GM21390 (cell line): ENCODE measurements at regions not wholly inside any gene's neighbourhood (a gene's known extent, or its start where the extent isn't known, plus 50 kb on each side); places are given as distances from the start of the nearest gene placed in this dataset.
"Not testable (repeated sequence)": the region's sequence is repeated elsewhere in the genome, so short reads cannot be mapped to it uniquely, and the experiment has no call there.

Experiments
- ATAC-seq: cut with Tn5 transposase; IDR thresholded peaks from one replicate; pipeline ENCODE4 v1.9.1; 2021; ENCODE audit not compliant: unreplicated experiment

DNA sequence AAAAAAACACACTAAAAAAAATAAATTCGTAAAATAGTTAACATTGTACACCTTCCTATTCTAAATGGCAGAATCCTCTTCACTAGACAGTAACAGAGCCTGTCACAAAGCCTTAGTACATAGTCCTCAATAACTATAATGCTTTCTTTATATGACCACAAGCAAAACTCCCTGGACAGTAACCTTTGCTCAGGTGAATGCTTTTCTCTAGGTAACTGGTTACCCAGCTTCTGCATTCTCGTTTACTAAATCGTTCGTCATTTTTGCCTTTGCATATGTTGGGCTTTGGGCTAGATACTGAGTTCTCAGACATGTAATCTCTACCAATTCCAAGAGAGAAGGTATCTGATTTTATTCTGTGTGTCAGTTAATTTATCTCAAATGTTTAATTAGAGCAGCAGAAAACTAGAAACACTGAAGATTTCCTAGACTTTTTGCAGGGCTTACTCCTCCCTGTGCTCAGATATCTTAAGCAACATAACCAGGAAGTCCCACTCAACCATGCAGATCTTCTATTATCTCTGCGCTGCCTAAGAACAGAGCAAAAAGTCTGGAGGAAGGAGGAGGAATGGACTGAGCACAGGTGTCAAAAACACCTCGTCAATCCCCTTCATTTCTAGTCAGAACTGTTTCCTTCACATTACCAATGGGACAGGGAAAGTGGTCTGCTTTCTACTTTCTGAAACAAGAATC is 247.7 kb downstream of the SOCS6 start:
- ATAC-seq: no peak

- no peak for ATAC-seq
Measured at GRCh38 chr18:70535041-70535440, 246.2 kb downstream of the SOCS6 start.

DNA sequence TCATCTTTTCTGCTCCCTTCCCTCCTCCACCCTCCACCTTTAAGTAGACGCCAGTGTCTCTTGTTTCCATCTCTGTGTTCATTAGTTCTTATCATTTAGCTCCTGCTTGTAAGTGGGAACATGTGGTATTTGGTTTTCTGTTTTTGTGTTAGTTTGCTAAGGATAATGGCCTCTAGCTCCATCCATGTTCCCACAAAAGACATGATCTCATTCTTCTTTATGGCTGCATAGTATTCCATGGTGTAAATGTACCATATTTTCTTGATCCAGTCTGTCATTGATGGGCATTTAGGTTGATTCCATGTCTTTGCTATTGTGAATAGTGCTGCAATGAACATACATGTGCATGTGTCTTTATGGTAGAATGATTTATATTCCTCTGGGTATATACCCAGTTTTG is 236.5 kb downstream of the SOCS6 start:
- ATAC-seq: not testable (repeated sequence)

GRCh38 chr18:70523792-70524182 is 234.9 kb downstream of the SOCS6 start:
- ATAC-seq: no peak

- ATAC-seq: no peak
Measured at GRCh38 chr18:70523035-70523791, 234.4 kb downstream of the SOCS6 start.

DNA sequence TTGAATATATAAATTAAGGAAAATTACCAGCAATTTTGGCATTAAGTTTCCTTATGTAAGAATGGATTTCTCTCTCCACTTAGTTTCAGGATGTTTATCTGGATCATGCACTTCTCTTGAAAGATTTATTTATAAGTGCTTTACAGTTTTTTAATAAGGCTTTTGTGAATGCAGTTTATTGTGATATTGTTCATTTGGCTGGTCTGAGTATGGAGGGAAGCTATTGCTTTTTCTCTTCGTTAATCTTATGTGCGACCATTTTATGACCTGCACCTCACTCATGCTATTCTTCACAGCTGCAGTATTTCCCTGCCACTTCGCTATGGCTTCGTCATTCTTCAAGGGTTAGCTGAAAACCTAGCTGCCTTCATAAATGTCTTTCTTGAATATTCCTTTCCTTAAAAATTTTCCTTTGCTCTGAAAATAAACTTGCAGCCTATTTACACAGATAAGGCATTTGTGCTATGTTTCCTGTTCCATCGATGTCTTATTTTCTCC is 233.4 kb downstream of the SOCS6 start:
- no peak for ATAC-seq

DNA sequence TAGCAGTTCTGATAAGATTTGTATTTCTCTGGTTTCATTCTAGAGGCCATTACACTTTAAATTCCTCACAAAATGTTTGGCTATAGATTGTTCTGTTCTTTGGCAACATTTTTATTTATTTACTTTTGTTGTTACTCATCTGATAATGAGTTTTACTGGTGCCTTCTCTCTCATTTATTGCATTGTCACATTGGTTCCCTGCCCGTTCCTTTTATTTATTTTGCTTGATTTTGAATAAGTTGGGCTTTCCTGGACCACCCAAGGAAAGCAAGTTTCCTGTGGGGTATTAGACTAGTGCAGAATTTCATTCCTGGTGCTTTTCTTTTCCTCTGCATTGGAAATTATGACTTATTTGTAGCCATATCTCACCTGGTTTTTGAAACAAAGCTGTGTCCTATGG is 232.0 kb downstream of the SOCS6 start:
- ATAC-seq: no peak

GRCh38 chr18:70513502-70514171 is 224.8 kb downstream of the SOCS6 start:
- no peak for ATAC-seq

- ATAC-seq: no peak
Measured at GRCh38 chr18:70507970-70508369, 219.1 kb downstream of the SOCS6 start.

DNA sequence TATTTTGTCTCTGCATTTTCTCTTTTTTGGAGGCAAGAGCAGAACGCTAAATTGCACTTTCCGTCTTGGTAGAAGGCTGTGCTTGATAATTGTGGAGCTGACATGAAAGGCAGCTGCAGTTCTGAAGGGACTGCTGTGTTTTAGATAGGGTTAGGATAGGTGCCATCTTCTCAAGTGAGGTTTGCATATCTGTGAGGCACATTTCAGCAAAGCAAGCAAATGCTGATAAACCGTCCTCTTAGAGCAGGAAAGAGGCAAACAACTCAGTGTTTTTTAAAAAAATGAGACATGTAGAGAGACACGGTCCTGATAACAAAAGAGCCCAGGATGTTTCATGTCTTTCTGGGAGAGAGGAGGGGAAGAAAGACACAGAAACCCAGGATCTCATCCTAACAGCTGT is 217.7 kb downstream of the SOCS6 start:
- no peak for ATAC-seq

DNA sequence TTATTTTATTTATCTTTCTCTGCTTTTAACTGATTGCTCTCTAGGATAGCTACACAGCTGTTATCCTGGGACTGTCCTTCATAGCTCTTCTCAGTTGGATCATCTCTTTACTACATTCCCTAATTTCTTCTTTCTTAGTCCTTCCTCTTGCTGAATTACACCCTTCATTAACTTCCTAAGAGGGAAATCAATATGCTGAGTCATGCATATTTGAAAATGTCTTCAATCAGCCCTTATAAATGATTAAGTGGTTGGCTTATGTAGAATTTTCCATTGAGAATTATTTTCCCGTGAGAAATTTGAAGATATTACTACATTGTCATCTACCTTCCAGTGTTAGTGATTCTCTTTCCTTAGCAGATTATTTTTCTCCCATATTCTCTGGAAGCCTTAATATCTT is 214.2 kb downstream of the SOCS6 start:
- ATAC-seq: no peak

- ATAC-seq: no peak
Measured at GRCh38 chr18:70501358-70501757, 212.5 kb downstream of the SOCS6 start.

DNA sequence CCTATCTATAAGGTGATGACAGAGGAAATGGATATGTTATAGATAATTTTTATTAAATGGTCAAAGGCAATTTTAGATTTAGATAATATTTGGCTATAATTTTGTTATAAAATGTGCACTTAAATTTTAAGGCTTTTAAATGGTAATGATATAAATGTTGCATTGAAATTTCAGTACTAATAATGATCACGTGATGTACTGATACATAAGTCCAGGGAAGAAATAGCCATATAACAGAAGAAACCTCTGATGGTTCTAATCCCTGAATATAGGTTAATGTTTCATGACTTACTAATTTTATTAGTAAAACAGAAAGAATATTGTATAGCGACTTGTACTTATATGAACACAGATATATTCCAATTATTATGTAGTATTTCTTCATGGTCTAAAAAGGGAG is 211.9 kb downstream of the SOCS6 start:
- ATAC-seq: no peak

DNA sequence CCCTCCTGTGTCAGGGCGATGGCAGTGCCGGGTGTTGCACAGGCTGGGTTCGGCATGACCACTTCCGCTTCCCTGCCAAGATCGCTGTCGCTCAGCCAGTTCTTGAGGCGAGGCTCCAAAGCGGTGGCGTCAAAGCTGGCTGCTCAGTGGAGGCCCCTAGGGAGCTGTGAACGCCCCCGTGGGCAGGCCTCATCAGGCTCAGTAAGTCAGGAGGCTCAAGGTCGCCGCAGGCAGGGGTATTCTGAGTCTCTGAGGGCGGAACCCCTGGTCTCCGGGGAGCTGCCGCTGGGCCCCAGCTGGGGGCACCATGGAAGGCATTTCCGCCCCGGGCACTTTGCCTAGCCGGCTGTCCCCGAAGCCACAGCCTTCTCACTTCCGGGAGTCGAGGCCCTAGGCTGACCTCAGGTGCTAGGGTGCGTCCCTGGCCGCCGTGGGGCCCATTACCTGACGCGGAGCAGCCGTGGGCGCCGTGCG is 210.4 kb downstream of the SOCS6 start:
- no peak for ATAC-seq

- no peak for ATAC-seq
Measured at GRCh38 chr18:70496353-70497294, 207.8 kb downstream of the SOCS6 start.

DNA sequence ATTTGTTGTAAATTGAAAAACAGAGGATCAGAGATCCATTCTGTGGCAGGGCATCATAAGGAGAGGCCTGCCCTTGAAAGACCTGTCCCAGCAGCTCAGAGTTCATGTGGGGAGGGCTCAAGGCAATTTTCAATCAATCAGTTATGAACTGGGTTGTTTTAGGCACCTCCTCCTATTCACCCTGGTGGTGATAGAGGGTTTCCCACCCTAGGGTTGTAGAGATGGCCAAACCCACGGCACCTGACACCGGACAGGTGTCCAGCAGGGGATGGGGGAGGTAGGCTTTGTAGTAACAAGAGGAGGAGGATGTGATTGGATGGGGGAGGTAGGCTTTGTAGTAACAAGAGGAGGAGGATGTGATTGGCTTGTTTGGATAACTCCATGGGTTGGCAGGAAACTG is 205.7 kb downstream of the SOCS6 start:
- ATAC-seq: no peak

DNA sequence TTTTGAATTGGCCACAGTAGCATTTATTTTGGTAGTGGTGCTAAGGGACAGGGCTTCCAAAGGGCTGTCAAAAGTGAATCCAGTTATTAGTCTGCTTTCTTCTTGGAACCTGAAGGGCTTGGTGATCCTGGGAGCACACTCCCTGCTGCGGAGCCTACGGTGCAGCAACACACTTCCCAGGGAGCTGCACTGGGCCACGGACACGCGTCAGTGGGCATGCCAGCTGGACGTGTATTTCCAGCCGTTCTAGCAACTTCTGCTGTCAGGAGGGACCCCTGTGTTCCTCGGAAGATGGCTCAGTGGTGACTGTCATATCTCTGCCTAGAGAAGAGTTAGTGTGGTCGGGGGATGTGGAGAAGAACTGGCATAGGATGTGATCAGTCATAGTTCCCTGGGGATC is 204.6 kb downstream of the SOCS6 start:
- no peak for ATAC-seq

GRCh38 chr18:70491734-70492348 is 203.0 kb downstream of the SOCS6 start:
- ATAC-seq: peak; percentile 92

DNA sequence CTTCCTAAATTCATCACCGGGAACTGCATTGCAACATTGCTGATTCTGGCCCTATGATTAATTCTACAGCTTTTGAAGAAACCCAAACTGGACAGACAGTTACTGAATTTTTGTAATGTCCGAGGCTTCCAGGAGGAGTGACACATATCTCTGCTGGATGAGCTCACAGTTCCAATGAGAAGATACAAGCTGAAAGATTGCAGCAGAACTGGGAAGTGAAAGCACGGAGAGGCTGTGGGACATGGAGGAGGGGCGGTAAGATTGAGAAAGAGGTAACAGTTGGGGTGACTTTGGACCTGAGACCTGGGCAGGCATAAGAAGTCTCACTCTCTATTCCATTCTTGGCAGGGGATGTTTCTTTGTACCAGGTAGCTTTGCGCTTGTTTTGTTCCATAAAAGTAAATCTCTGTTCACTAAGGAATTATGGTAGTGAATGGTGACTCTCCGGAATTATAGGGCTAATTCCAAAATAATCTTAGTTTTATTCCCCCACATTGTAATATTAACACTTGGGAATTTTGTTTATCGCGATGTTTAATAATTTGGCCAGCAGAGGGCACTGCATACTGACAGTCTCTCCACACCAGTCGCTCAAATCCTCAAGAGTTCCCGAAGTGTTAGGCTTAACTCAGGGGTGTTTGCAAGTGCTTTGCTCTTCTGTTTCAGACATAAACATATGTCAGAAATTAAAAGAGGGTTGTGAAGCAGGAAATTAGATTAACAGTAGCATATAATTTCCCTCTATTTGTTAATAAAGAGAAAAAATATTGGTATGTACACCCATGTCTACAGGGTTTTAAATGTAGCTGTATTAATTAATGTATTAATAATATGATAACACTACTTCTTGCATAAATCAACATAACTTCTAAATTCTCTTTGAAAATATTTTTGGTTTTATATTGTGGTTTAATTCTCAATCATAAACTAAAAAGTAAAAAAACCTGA is 201.4 kb downstream of the SOCS6 start:
- ATAC-seq: peak; percentile 51
